Renal cortical epithelial cell (primary cell): ENCODE measurements at regions not wholly inside any gene's neighbourhood (a gene's known extent, or its start where the extent isn't known, plus 50 kb on each side); places are given as distances from the start of the nearest gene placed in this dataset.

ENCODE experiments used
- DNase-seq: peaks from one replicate; pipeline ENCODE4 v3.0.0-alpha.2; 2011; ENCODE audit warnings: low read depth

DNA sequence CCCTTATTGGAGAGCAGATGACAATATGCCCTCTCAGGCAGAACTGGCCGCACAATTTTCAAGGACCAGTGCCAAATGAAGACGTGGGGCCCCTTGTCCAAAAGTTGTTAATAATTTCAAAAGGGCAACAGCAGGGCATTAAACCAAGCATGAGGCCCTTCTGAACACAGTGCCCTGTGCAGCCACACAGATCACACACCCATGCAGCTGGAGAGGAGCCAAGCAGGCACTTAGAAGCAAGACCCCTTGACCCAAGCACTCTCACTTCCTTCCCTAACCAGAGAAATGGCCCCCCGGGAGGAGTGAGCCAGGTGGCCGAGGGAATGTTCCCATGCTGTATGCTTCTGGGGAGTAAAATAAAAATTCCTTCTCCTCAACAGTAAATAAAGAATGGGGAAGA, 114.0 kb upstream of the TMPO start:
- DNase-seq: peak; percentile 91

DNA sequence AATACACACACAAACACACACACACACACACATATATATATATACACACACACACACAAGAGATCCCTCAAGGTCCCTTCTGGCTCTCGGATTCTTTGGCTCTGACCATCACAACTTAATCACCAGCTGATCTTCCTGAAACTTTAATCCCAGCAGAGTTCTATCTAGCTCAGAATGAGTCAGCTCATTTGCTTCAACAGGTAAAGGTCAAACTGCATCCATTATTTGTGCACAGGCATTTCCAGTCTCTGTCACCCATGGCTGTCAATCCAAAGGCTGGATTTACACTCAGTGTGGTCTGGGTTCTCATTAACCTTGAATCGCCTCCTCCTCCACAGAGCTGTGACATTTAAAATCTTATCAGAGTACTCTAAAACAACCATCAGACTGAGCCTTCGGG, 113.3 kb upstream of the TMPO start:
- peak; percentile 86 for DNase-seq

DNA sequence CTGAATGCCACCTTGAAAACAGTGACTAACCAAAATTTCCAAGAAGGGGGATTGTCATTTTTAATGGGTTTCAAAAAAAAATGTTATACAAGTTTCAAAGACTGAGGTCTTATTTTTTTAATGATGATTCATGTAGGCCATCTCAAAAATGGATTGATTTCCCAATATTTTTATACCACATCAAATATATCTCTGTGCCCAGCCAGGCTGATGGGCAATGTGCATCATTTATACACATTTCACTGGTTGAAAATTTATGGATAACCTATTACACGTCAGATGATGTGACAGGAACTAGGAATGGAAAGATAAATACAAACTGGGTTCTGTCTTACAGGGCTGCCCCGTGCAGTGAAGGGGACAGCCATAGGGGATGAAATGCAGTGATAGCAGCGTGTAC, 112.7 kb upstream of the TMPO start:
- DNase-seq: no peak

DNA sequence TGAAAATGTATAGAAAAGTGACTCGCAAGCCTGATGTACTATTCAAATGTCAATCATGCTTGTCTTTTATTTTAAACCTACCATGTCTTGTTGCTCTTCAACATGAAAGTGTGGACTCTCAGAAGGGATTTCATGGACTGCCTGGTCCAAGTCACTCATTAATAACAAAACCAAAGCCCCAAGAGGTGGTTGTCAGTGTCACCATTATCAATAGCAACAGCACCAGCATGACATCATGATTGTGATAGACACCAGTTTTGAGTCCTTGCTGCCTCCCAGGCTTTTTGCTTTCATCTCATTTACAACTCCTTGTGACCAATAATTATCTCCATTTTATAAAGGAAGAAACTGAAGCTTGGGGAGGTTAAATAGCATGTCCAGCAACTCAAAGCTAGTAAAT, 112.0 kb upstream of the TMPO start:
- no peak for DNase-seq

GRCh38 chr12:98403936-98404335, 111.5 kb upstream of the TMPO start:
- no peak for DNase-seq

- DNase-seq: no peak
Observed at GRCh38 chr12:98405805-98406366, 109.5 kb upstream of the TMPO start.

DNA sequence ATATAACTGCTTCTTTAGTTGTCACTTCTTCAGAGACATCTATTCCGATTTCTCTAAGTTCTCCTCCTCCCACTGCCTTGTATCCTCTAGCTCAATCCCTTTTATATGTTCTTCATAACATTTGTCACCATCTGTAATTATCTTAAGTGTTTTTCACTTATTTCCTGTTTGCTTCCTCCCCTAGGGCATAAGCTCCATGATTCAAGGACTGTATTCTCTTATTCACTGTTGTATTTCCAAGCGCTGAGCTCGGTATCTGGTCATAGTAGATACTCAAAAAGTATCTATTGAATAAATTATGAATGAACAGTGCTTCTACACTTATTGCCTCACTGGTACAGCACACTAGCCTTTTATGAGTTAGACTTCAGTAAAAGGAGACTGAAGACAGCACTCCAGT, 109.0 kb upstream of the TMPO start:
- no peak for DNase-seq

- no peak for DNase-seq
Observed at GRCh38 chr12:98408681-98409080, 106.7 kb upstream of the TMPO start.

- no peak for DNase-seq
Observed at GRCh38 chr12:98409548-98409947, 105.8 kb upstream of the TMPO start.

GRCh38 chr12:98410356-98410755, 105.0 kb upstream of the TMPO start:
- no peak for DNase-seq

DNA sequence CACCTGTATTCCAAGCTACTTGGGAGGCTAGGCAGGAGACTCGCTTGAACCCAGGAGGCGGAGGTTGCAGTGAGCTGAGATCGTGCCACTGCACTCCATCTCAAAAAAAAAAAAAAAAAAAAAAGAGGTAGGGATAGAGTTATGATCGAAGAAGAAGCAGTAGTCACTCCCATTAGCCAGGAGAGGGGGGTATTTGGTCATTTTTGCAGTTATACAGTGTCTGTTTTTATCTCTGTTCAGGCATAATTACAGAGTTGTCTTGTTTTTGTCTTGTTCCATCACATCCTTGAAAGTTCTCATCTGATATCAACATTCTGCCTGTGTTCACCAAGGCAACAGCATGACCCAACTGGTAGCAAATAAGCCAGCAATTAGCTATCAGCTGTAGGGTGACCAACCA, 98.5 kb upstream of the TMPO start:
- DNase-seq: peak; percentile 44

DNA sequence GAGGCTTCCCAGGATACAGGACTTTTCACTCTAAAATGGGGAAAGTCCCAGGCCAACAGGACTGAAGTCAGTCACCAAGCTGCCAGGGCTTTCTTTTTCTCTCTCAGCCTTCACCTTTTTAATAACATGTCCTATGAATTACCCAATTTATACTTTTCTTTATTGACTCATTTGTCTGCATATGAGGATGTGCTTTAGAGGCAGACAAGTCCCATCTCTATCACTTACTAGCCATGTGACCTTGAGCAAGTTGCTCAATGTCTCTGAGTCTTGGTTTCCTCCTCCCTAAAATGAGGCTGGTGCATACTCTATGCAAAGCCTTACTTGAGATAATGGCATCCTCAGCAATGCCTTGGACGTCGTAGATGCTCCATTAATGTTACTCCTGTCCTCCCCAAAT, 98.1 kb upstream of the TMPO start:
- DNase-seq: no peak

GRCh38 chr12:98418357-98419075, 96.9 kb upstream of the TMPO start:
- DNase-seq: peak; percentile 98

DNA sequence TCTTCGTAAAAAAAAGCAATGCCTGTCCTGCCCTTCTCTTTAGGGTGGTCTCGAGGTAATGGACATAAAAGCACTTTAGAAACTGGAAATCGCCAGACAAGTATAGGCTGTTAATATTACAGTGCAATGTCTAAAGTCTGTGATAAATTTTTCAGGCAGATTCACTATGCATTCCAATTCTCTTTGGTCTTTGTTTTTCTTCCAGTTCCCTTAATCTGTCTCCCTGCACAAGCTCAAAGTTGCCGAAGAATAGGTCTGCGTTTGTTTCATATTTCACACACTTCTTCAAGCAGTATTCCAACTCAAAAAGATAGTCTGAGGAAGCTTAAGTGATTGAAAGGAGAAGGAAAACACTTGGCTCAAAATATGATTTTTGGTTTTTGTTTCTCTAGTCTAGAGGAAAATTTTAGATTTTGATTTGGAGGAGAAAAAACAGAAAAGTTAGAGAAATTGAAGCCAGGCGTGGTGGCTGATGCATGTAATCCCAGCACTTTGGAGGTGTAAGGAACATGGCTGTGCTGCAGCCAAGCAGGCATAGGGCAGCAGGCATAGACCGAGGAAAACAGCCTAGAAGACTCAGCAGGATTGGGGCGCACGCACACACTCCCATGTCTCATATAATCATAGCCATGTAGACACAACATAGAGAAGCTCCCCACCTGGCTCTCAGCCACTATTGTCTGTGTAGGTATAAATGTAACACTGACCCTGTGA, 96.2 kb upstream of the TMPO start:
- no peak for DNase-seq

DNA sequence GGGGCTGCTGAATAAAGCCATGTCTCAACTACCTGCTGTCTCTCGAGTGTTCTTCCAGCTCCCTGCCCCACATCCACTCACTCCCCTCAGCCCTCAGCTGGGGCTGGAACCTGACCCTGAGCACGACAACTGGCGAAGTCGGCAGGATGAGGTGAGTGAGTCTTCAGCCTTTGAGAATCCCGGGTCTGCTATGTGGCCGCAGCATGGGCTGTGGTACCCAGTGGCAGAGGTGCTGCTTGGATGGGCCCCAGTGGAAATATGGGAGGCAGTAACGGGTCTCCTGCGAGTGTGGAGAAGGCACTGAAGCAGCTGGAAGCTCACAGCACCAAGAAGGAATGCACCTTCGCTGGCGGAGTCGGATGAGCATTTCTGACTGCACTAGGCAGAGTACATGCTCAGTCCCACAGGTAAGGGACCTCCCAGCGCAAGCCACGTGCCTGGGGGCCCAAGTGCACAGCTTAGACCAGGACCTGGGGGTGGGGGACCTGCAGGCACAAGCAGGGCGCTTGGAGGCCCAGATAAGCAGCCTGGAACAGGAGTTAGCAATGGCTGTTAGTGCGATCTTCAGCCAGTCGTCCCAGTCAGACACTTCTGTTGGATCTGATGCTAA, 95.5 kb upstream of the TMPO start:
- DNase-seq: no peak

- DNase-seq: no peak
Observed at GRCh38 chr12:98420461-98420860, 94.9 kb upstream of the TMPO start.

DNA sequence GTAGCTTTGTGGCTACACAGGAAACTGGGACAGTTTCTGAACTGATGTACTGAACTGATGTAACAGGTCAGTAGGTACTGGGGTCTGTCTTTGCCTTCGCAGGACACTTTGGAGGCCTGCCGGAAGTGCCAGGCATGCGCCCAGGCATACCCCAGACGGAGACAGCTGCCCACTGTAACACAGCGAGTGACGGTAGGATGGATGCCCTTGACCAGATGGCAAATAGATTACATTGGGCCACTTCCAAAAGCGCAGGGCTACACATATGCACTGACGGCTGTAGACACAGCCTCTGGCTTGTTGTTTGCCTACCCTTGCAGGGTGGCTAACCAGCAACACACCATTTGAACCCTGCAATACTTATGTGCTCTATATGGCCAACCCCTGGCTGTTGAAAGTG, 94.1 kb upstream of the TMPO start:
- DNase-seq: no peak

DNA sequence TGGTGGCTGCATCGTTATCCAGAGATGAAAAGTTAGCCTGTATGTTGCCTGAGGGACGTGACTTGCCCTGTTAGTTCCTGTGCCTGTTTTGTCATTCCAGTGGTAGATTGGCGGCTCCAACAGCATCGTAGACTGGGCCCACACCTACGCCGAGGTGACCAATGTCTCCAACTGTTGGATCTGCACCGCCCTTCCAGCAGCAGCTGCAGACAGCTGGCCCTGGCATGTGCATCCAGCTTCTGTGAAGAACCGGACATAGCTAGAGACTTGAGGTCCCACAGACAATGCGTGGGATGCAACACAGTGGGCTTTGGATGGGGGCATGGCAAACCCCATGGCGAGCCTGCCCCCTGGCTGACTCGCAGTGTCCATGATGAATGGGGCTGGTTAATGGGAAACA, 93.0 kb upstream of the TMPO start:
- DNase-seq: no peak

DNA sequence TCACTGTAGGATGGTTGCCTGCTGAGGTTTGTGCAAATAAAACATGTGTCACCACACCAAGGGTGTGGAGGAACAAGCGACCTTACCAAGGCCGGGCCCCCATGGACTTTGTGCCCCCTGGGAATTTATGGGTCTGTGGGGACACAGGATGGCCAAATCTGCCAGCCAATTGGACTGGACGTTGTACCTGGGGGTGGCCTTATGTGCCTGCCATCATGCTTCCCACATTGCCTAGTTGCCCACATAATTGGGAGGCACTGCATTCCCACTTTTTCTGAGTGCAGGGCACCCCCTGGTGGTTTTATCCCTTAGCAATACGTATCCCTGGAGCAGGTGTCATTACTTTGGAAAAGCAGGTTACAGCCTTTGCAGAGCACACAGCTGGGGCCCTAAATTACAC, 92.6 kb upstream of the TMPO start:
- peak; percentile 22 for DNase-seq

DNA sequence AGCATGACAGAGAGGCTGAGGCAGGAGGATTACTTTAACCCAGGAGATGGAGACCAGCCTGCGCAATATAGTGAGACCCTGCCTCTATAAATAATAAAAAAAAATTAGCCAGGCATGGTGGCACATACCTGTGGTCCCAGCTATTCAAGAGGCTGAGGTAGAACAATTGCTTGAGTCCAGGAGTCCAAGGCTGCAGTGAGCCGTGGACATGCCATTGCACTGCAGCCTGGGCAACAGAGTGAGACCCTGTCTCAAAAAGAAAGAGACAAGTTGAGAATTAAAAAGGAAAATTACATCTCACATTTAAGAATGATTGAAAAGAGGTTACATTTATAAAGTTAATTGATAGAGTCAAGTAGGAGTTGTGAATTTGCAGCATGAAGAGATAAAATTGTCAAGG, 91.4 kb upstream of the TMPO start:
- DNase-seq: peak; percentile 25

DNA sequence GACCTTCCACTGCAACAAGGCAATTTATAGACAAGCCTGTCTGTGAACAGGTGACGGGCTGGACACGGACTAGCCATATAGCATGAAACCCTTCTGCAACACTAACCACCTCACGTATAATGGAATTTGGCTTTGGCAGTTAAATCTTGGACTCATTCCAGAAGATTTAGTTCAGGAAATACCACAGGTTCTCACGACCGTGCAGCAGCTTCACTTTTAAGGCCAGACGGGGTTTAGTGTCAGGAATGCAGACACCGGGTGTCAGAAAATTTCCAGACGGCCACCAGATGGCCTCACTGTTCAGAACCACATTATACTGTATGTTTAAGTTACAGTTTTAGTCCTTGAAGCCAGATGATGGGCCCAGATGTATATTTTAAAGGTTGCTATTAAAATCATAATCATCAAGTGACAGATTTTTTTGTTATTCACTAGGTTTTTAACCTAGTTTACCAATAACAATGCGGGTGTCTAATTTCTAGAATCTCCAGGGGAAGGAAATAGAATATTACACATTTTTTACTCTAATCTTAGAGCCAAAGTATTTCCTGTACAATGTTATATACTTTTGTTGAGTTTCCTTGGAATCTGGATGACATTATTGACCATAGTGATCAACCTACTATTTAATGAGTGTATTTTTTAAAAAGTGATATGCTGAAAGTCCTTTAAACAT, 90.5 kb upstream of the TMPO start:
- DNase-seq: peak; percentile 97

DNA sequence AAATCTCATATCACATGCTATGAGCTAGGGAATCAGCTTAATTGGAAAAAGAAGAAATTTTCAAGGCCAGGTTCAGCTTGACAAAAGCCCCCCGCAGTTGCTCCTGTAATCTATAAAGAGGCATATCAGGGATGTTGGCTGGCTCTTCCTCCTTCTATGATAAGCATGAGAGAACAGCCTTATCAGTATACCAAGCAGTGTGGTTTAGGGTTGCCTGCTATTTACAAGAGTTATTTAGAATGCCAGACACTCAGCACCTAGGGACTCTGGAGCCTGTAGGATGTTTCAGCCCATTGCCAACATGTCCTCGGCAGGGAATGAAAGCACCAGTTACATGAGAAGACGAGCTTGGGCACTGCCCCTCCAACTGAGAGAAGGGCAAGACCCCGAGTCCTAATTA, 89.5 kb upstream of the TMPO start:
- no peak for DNase-seq
